GM23338 (cell line): ENCODE measurements at regions not wholly inside any gene's neighbourhood (a gene's known extent, or its start where the extent isn't known, plus 50 kb on each side); places are given as distances from the start of the nearest gene placed in this dataset.
"Not testable (repeated sequence)": the region's sequence is repeated elsewhere in the genome, so short reads cannot be mapped to it uniquely, and the experiment has no call there.

Source experiments
- JUNB ChIP-seq: IDR thresholded peaks from one replicate; pipeline ENCODE4 v1.6.1; 2016; ENCODE audit warnings: antibody characterized with exemption; ENCODE audit not compliant: unreplicated experiment
- TF ChIP-seq, protein P1 (sequence below), 2 experiments: fragments of 200-600 bp in 1 of 2; sonication (generic) in 1 of 2; conservative IDR thresholded peaks; 2 replicates each; pipeline versions ENCODE4 v1.5.1 to v1.6.1; 2016 to 2017; ENCODE audit warnings: antibody characterized with exemption in 2 of 2, low read depth in 2 of 2, mild to moderate bottlenecking in 2 of 2, moderate library complexity in 1 of 2

DNA sequence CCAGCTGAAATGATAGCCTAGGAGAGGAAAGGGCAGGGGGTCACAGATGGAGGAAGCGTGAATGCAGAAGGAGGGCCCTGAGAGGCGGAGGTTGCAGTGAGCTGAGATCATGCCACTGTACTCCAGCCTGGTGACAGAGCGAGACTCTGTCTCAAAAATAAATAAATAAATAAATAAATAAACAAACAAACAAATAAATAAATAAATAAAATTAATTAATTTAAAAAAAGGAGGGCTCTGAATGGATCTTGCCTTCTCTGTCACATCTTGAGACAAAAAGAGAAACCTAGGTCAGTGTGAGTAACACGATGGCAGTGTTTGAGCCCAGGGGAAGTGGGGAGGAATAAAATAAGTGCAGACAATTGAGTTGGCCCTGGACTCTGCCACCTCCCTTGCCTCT is 182.3 kb upstream of the DAAM1 start:
- TF ChIP-seq JUNB = not testable (repeated sequence)
- TF ChIP-seq, protein P1, sequence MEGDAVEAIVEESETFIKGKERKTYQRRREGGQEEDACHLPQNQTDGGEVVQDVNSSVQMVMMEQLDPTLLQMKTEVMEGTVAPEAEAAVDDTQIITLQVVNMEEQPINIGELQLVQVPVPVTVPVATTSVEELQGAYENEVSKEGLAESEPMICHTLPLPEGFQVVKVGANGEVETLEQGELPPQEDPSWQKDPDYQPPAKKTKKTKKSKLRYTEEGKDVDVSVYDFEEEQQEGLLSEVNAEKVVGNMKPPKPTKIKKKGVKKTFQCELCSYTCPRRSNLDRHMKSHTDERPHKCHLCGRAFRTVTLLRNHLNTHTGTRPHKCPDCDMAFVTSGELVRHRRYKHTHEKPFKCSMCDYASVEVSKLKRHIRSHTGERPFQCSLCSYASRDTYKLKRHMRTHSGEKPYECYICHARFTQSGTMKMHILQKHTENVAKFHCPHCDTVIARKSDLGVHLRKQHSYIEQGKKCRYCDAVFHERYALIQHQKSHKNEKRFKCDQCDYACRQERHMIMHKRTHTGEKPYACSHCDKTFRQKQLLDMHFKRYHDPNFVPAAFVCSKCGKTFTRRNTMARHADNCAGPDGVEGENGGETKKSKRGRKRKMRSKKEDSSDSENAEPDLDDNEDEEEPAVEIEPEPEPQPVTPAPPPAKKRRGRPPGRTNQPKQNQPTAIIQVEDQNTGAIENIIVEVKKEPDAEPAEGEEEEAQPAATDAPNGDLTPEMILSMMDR (conservative IDR thresholded peaks at IDR 0.05; ENCODE audit: low read depth in 2 of 2) = not testable (repeated sequence)
